DOHH2 (cell line): ENCODE measurements at regions not wholly inside any gene's neighbourhood (a gene's known extent, or its start where the extent isn't known, plus 50 kb on each side); places are given as distances from the start of the nearest gene placed in this dataset.

ENCODE experiments used
- H3F3A ChIP-seq: fragments of 200-600 bp; sonication (generic), shearing (Covaris generic); 2 replicates; pipeline ENCODE4 v1.6.0; 2016; ENCODE audit warnings: antibody characterized with exemption, mild to moderate bottlenecking; ENCODE audit not compliant: control insufficient read depth, insufficient read depth
- H3K27ac ChIP-seq: fragments of 200-600 bp; sonication (generic); 2 replicates; pipeline ENCODE4 v1.5.1; 2014; ENCODE audit warnings: low read depth, mild to moderate bottlenecking, low read length, moderate library complexity
- H3K27me3 ChIP-seq: fragments of 200-600 bp; sonication (generic); 2 replicates; pipeline ENCODE4 v1.6.1; 2014; ENCODE audit warnings: mild to moderate bottlenecking, low read length, mixed read lengths; ENCODE audit not compliant: control insufficient read depth
- H3K36me3 ChIP-seq: fragments of 200-600 bp; sonication (generic); 2 replicates; pipeline ENCODE4 v1.6.1; 2014; ENCODE audit warnings: mild to moderate bottlenecking, low read length, moderate library complexity, mixed read lengths; ENCODE audit not compliant: control insufficient read depth
- H3K4me1 ChIP-seq: fragments of 200-600 bp; sonication (generic); 2 replicates; pipeline ENCODE4 v1.6.1; 2014; ENCODE audit warnings: mild to moderate bottlenecking, low read length, mixed read lengths; ENCODE audit not compliant: control insufficient read depth
- H3K4me2 ChIP-seq: fragments of 200-600 bp; sonication (generic); 2 replicates; pipeline ENCODE4 v1.6.0; 2014; ENCODE audit warnings: mild to moderate bottlenecking, low read length, moderate library complexity
- H3K4me3 ChIP-seq: fragments of 200-600 bp; sonication (generic); 2 replicates; pipeline ENCODE4 v1.5.1; 2014; ENCODE audit warnings: mild to moderate bottlenecking, low read length, mixed read lengths
- H3K79me2 ChIP-seq: fragments of 200-600 bp; sonication (generic); 2 replicates; pipeline ENCODE4 v1.6.1; 2014; ENCODE audit warnings: mild to moderate bottlenecking, low read length, mixed read lengths; ENCODE audit not compliant: control insufficient read depth
- H3K9me2 ChIP-seq: fragments of 200-600 bp; sonication (generic); replicated peaks from 2 replicates; pipeline ENCODE4 v1.6.1; 2014; ENCODE audit warnings: mild to moderate bottlenecking, low read length, mixed read lengths; ENCODE audit not compliant: control insufficient read depth
- H3K9me3 ChIP-seq: fragments of 200-600 bp; sonication (generic); 2 replicates; pipeline ENCODE4 v1.6.1; 2014; ENCODE audit warnings: antibody characterized with exemption, low read length, mixed read lengths; ENCODE audit not compliant: control insufficient read depth, insufficient read depth
- H4K20me1 ChIP-seq: fragments of 200-600 bp; sonication (generic); 2 replicates; pipeline ENCODE4 v1.6.0; 2014; ENCODE audit warnings: low read depth, mild to moderate bottlenecking, antibody characterized with exemption, low read length, moderate library complexity; ENCODE audit not compliant: control insufficient read depth, insufficient read depth
- EZH2phosphoT487 ChIP-seq: fragments of 200-600 bp; sonication (generic); IDR thresholded peaks from 2 replicates; pipeline ENCODE4 v1.6.1; 2017; ENCODE audit warnings: borderline replicate concordance, mild to moderate bottlenecking, antibody characterized with exemption, low read length, moderate library complexity, mixed read lengths
- TF ChIP-seq, protein P1 (sequence below): fragments of 200-600 bp; sonication (generic); IDR thresholded peaks from one replicate; pipeline ENCODE4 v1.5.1; 2014; ENCODE audit warnings: antibody characterized with exemption, mild to moderate bottlenecking, low read depth, low read length; ENCODE audit not compliant: poor library complexity, severe bottlenecking

GRCh38 chrX:109927663-109928273, 75.1 kb upstream of the TMEM164 start:
- no peak for TF ChIP-seq EZH2phosphoT487
- TF ChIP-seq, protein P1, sequence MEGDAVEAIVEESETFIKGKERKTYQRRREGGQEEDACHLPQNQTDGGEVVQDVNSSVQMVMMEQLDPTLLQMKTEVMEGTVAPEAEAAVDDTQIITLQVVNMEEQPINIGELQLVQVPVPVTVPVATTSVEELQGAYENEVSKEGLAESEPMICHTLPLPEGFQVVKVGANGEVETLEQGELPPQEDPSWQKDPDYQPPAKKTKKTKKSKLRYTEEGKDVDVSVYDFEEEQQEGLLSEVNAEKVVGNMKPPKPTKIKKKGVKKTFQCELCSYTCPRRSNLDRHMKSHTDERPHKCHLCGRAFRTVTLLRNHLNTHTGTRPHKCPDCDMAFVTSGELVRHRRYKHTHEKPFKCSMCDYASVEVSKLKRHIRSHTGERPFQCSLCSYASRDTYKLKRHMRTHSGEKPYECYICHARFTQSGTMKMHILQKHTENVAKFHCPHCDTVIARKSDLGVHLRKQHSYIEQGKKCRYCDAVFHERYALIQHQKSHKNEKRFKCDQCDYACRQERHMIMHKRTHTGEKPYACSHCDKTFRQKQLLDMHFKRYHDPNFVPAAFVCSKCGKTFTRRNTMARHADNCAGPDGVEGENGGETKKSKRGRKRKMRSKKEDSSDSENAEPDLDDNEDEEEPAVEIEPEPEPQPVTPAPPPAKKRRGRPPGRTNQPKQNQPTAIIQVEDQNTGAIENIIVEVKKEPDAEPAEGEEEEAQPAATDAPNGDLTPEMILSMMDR = no peak
- no peaks in the 10 kb centered on the region for H3K27me3 ChIP-seq
- H3K9me2 ChIP-seq = no peaks in the 10 kb centered on the region
- no peak overlapping the region for H3K27ac ChIP-seq
- no peaks in the 10 kb centered on the region for H4K20me1 ChIP-seq
- H3K4me1 ChIP-seq = no peaks in the 10 kb centered on the region
- no peak overlapping the region for H3K4me3 ChIP-seq
- H3K36me3 ChIP-seq = no peaks in the 10 kb centered on the region
- H3K9me3 ChIP-seq = no peaks in the 10 kb centered on the region
- H3K79me2 ChIP-seq = no peaks in the 10 kb centered on the region
- H3F3A ChIP-seq = no peaks in the 10 kb centered on the region
- H3K4me2 ChIP-seq = no peak overlapping the region

- Histone ChIP-seq H3K9me3 (no peaks in the 10 kb centered on the region), H3K4me3 (no peak overlapping the region), H3F3A (no peaks in the 10 kb centered on the region), H3K79me2 (no peaks in the 10 kb centered on the region), H4K20me1 (no peaks in the 10 kb centered on the region), H3K9me2 (no peaks in the 10 kb centered on the region), H3K4me2 (no peak overlapping the region), H3K27ac (no peak overlapping the region), H3K36me3 (no peaks in the 10 kb centered on the region), H3K27me3 (no peaks in the 10 kb centered on the region), H3K4me1 (no peaks in the 10 kb centered on the region)
- TF ChIP-seq, protein P1 = no peak
- no peak for TF ChIP-seq EZH2phosphoT487
Observed at GRCh38 chrX:109928596-109929335, 74.1 kb upstream of the TMEM164 start.

GRCh38 chrX:109931677-109932076, 71.2 kb upstream of the TMEM164 start:
- Histone ChIP-seq H3K27ac (no peak overlapping the region), H4K20me1 (no peaks in the 10 kb centered on the region), H3K4me2 (no peak overlapping the region), H3K9me3 (no peaks in the 10 kb centered on the region), H3K9me2 (no peaks in the 10 kb centered on the region), H3K4me3 (no peak overlapping the region), H3F3A (no peaks in the 10 kb centered on the region), H3K4me1 (no peaks in the 10 kb centered on the region), H3K27me3 (no peaks in the 10 kb centered on the region), H3K79me2 (no peaks in the 10 kb centered on the region), H3K36me3 (no peaks in the 10 kb centered on the region)
- no peak for TF ChIP-seq EZH2phosphoT487
- TF ChIP-seq, protein P1 = no peak
